Activated CD8-positive, alpha-beta memory T cell treated with anti-CD3 and anti-CD28 coated beads, Interleukin-2, amount 50 U/mL, for 24 hours (primary cell): ENCODE measurements at regions not wholly inside any gene's neighbourhood (a gene's known extent, or its start where the extent isn't known, plus 50 kb on each side); places are given as distances from the start of the nearest gene placed in this dataset.

ENCODE experiments used
- DNase-seq: peaks from one replicate; pipeline ENCODE4 v3.0.0-alpha.2; 2020; ENCODE audit errors: extremely low read depth

DNA sequence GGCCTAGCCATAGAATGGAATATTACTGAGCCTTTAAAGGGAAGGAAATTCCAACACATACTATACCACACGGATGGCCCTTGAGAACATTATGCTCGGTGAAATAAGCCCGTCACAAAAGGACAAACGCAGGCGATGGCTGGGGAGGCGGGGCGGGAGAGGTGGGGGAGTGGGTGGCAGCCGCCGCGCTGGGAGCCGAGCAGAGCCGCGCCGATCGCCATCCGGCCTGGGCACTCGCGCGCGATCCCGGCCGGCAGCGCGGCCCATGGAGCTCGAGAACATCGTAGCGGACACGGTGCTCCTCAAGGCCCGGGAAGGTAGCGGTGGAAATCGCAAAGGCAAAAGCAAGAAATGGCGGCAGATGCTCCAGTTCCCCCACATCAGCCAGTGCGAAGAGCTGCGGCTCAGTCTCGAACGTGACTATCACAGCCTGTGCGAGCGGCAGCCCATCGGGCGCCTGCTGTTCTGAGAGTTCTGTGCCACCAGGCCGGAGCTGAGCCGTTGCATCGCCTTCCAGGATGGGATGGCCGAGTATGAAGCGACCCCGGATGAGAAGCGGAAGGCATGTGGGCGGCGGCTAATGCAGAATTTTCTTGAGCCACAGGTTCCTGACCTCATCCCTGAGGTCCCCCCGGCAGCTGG, 140.1 kb downstream of the ZDHHC20 start:
- no peak for DNase-seq

DNA sequence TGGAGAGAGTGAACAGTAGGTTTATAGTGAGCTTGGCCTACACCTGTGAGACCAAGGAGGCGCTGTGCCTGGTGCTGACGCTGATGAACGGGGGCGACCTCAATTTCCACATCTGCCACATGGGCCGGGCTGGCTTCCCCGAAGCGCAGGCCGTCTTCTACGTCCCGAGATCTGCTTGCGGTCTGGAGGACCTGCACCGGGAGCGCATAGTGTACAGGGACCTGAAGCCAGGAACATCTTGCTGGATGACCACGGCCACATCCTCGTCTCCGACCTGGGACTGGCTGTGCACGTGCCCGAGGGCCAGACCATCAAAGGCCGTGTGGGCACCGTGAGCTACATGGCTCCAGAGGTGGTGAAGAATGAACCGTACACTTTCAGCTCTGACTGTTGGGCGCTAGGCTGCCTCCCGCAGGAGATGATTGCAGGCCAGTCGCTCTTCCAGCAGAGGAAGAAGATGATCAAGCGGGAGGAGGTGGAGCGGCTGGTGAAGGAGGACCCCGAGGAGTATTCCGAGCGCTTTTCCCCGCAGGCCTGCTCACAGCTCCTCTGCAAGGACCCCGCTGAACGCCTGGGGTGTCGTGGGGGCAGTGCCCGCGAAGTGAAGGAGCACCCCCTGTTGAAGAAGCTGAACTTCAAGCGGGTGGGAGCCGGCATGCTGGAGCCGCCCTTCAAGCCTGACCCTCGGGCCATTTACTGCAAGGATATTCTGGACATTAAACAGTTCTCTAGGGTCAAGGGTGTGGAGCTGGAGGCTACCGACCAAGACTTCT, 139.0 kb downstream of the ZDHHC20 start:
- no peak for DNase-seq

DNA sequence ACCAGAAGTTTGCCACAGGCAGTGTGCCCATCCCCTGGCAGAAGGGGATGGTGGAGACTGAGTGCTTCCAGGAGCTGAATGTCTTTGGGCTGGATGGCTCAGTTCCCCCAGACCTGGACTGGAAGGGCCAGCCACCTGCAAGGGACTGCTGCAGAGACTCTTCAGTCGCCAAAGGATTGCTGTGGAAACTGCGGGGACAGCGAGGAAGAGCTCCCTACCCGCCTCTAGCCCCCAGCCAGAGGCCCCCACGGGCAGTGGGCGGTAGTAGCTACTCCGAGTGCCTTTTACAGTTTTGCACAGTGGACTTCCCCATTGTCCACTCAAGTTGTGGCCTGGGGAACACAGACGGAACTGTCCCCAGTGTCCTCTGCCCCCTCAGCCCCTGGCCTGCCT, 138.5 kb downstream of the ZDHHC20 start:
- no peak for DNase-seq

DNA sequence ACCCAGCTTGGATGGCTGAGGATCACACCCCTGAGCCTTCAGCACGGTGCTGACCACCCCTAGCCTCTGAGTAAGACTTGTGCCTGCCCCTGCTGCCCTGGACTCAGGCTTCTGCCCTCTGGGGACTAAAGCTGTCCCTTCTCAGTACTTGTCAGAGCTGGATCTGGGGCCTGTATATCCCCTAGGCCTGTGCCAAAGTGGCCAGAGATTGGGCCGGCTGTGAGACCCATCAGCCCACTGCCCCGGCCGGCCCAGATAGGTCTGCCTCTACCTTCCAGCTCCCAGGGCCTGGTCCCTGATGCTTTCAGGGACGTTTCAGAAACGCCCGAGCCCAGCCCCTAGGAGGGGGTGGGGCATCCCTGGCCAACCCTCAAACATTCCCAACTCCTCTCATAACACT, 137.8 kb downstream of the ZDHHC20 start:
- DNase-seq = no peak

DNA sequence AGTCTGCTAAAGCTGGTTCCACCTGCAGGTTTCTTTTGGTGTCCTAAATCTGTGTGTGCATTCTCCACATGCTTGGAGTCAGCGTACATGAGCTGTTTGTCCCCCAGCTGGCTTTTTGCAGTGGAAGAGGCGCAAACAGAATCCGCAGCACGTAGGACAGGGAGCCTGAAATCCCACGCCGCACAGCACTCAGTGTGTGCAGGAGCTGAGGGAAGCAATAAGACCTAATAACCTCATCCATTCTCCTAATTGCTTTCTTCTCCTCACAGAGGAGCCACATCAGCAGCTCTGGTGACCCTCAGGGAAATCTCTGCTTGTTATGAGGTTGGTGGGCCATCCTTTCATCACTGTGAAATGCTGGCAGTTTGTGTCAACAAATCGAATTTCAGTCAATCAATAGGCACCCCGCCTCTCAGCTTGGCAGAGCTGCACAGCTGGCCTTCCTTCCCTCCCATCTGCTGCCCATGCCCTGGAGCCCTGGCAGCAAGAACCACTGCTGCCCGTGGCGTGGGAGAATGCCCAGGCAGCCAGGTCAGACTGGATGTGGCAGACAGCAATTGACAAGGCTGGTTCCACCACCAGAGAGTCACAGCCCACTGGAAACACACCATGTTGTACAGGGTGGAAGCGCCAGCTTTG, 136.7 kb downstream of the ZDHHC20 start:
- DNase-seq = no peak
